Activated CD4-positive, alpha-beta T cell treated with anti-CD3 and anti-CD28 coated beads, Interleukin-2, amount 50 U/mL, for 16 hours (primary cell): ENCODE measurements at regions not wholly inside any gene's neighbourhood (a gene's known extent, or its start where the extent isn't known, plus 50 kb on each side); places are given as distances from the start of the nearest gene placed in this dataset.
"Not testable (repeated sequence)": the region's sequence is repeated elsewhere in the genome, so short reads cannot be mapped to it uniquely, and the experiment has no call there.

Experiments used
- DNase-seq: peaks from one replicate; pipeline ENCODE4 v3.0.0-alpha.2; 2020

GRCh38 chr7:136403591-136403990, 426.4 kb upstream of the MTPN start:
- no peak for DNase-seq

- no peak for DNase-seq
Measured at GRCh38 chr7:136400877-136401276, 423.7 kb upstream of the MTPN start.

GRCh38 chr7:136399385-136399784, 422.2 kb upstream of the MTPN start:
- DNase-seq: no peak

- DNase-seq: no peak
Measured at GRCh38 chr7:136392856-136393255, 415.7 kb upstream of the MTPN start.

GRCh38 chr7:136391371-136391770, 414.2 kb upstream of the MTPN start:
- no peak for DNase-seq

- no peak for DNase-seq
Measured at GRCh38 chr7:136389933-136390332, 412.8 kb upstream of the MTPN start.

GRCh38 chr7:136386876-136387275, 409.7 kb upstream of the MTPN start:
- no peak for DNase-seq

- DNase-seq: not testable (repeated sequence)
Measured at GRCh38 chr7:136371409-136371808, 394.2 kb upstream of the MTPN start.

GRCh38 chr7:136370137-136370536, 393.0 kb upstream of the MTPN start:
- DNase-seq: no peak

GRCh38 chr7:136369225-136369624, 392.1 kb upstream of the MTPN start:
- DNase-seq: no peak

- no peak for DNase-seq
Measured at GRCh38 chr7:136359333-136359903, 382.3 kb upstream of the MTPN start.

GRCh38 chr7:136353287-136353686, 376.1 kb upstream of the MTPN start:
- no peak for DNase-seq

GRCh38 chr7:136348542-136349192, 371.5 kb upstream of the MTPN start:
- no peak for DNase-seq

- no peak for DNase-seq
Measured at GRCh38 chr7:136348142-136348541, 371.0 kb upstream of the MTPN start.

- no peak for DNase-seq
Measured at GRCh38 chr7:136347488-136347887, 370.3 kb upstream of the MTPN start.

- DNase-seq: no peak
Measured at GRCh38 chr7:136342251-136342650, 365.1 kb upstream of the MTPN start.

GRCh38 chr7:136339464-136339863, 362.3 kb upstream of the MTPN start:
- DNase-seq: no peak

GRCh38 chr7:136336932-136337331, 359.8 kb upstream of the MTPN start:
- no peak for DNase-seq

- DNase-seq: no peak
Measured at GRCh38 chr7:136333636-136334035, 356.5 kb upstream of the MTPN start.

GRCh38 chr7:136326045-136326609, 349.0 kb upstream of the MTPN start:
- DNase-seq: no peak

GRCh38 chr7:136325578-136325977, 348.4 kb upstream of the MTPN start:
- no peak for DNase-seq

GRCh38 chr7:136325027-136325426, 347.9 kb upstream of the MTPN start:
- no peak for DNase-seq

GRCh38 chr7:136324073-136324704, 347.0 kb upstream of the MTPN start:
- no peak for DNase-seq

GRCh38 chr7:136312592-136312991, 335.4 kb upstream of the MTPN start:
- no peak for DNase-seq
